HT1080 (cell line): ENCODE measurements at regions not wholly inside any gene's neighbourhood (a gene's known extent, or its start where the extent isn't known, plus 50 kb on each side); places are given as distances from the start of the nearest gene placed in this dataset.
"Not testable (repeated sequence)": the region's sequence is repeated elsewhere in the genome, so short reads cannot be mapped to it uniquely, and the experiment has no call there.

ENCODE experiments used
- DNase-seq: peaks from one replicate; pipeline ENCODE4 v3.0.0-alpha.2; 2015; ENCODE audit warnings: low read depth

- DNase-seq: no peak
Measured at GRCh38 chr9:84054341-84055010, 73.9 kb downstream of the RMI1 start.

GRCh38 chr9:84057662-84058061 is 77.1 kb downstream of the RMI1 start:
- no peak for DNase-seq

DNA sequence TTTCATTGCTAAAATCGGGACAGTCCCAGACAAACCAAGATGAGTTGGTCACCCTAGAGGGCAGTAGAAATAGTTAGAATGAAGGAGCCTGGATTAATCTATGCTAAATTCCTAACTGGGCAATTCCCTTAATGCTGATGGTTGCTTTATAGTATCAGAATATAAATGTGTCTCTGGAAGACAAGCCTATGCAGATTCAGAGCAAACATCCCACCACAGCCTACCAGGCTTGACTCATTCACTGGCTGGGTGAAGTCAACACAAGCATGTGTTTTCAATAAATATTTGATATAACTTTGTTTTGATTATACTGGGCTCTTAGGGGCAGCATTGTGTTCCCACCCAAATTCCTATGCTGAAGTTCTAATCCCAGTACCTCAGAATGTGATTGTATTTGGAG is 79.3 kb downstream of the RMI1 start:
- no peak for DNase-seq

DNA sequence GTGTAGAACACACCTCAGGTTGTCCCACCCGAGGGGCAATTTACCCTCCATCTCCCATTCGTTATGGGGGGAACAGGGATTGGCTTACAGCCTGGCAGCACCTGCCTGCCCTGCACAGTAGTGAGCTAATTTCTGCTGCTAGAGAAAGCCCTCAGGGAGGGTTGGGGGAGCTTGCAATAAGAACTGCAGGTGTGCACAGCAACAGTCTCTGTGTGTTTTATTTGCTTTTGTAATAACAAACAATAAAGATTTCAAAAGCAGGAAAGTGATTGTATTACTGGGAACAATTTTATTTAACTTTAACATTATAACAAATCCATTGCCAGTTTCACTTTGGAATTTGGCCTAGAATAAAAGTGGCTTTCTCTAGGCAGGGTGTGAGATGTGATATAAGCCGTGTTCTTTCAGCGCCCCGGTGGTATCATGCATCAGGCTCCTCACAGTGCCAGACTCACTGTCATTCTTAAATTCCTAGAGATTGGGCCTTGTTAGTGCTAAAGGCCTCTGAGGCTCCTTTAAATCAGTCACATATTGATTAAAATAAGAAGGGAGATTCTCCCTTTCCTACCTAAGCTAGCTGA is 81.1 kb downstream of the RMI1 start:
- DNase-seq: no peak

- peak; percentile 38 for DNase-seq
Measured at GRCh38 chr9:84062538-84062937, 81.9 kb downstream of the RMI1 start.

- no peak for DNase-seq
Measured at GRCh38 chr9:84067821-84068220, 87.2 kb downstream of the RMI1 start.

DNA sequence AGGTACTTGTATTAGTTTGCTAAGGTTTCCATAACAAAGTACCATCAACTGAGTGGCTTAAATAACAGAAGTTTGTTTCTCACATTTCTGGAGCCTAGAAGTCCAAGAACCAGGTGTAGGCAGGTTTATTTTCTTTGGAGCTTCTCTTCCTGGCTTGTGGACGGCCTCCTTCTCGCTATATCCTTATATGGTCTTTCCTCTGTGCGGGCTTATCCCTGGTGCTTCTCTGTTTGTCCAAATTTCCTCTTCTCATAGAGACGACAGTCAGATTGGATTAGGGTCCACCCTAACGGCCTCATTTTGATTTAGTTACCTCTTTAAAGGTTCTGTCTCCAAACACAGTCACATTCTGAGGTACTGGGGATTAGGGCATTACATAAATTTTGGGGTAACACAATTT is 88.3 kb downstream of the RMI1 start:
- no peak for DNase-seq

- peak; percentile 55 for DNase-seq
Measured at GRCh38 chr9:84070590-84070989, 90.0 kb downstream of the RMI1 start.

DNA sequence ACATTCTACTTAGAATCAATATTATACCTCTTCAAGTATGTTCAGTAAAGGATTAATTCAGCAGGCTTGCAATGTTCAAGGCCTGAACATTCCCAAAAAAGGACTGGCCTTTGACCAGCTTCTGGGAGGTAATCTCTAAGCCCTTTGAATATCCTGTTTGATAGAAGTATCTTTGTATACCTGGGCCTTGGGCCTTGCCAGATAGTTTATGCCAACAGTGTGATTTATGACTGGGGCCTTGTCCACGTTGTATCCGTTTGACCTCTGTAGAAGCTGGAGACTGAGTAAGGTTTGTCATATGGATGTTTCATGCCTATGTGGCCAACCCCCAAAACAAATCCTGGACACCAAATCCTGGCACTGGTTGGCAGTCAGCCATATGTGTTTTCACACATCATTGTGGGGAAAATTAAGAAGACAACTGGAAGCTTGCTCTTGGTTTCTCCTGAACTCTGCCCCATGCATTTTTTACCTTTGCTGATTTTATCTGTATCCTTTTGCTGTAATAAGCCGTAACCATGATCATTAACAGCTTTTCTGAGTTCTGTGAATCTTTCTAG is 92.1 kb downstream of the RMI1 start:
- DNase-seq: no peak

- DNase-seq: no peak
Measured at GRCh38 chr9:84075004-84075403, 94.4 kb downstream of the RMI1 start.

GRCh38 chr9:84076384-84076783 is 95.8 kb downstream of the RMI1 start:
- no peak for DNase-seq

DNA sequence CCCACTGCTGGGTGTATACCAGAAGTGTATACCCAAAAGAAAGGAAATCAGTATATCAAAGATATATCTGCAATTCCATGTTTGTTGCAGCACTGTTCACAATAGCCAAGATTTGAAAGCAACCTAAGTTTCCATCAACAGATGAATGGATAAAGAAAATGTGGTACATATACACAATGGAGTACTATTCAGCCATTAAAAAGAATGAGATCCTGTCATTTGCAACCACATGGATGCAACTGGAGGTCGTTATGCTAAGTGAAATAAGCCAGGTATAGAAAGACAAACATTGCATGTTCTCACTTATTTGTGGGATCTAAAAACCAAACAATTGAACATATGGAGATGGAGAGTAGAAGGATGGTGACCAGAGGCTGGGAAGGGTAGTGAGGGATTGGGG is 97.2 kb downstream of the RMI1 start:
- not testable (repeated sequence) for DNase-seq

- DNase-seq: no peak
Measured at GRCh38 chr9:84079994-84080393, 99.4 kb downstream of the RMI1 start.

DNA sequence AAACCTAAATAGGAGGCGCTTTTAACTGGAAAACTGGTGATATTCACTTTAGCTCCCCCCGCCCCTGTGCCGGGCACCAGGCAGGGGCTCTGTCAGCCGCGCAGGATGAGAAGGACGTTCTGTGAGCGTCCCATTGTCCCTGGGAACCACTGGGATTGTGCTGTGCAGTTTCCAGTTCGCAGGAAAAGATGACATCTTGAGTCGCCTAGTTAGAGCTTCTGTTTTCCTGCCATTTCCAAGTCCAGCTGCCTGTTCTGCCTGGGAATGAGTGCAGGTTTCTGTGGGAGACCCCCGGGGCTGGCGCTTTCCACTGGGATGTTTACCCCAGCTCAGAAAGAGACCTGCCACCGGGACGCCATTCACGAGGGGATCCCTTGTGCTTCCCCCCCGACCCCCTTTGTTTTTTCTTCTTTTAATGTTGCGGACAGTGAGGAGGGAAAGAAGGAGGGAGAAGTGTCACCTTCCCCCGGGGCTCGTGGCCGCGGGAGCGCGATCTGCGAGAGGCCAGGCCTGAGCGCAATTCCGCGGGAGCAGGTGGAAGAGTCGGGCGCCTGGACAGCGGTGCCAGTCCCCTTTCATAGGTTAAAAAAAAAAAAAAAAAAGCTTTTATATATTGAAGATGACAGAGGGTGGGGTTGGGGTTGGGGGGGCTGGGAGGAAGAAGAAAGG is 121.5 kb downstream of the RMI1 start:
- DNase-seq: no peak

- no peak for DNase-seq
Measured at GRCh38 chr9:84103651-84104377, 123.2 kb downstream of the RMI1 start.

DNA sequence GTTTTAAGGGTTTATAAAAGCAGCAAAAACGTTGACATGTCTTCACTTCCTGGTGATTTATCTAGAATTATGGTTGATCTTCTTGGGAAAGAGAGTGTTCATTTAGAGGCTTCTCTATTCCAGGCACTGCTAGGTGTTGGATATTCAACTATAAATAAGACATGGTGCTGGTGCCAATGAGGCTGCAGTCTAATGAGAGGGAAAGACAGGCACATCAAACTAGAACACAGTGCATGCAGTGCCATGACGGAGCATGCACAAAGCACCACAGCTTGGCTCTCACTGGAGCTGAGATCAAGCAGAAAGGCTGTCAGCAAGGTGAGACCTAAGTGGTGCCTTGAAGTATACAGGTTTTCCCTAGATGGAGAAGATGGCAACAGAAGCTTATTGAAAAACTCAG is 126.5 kb downstream of the RMI1 start:
- no peak for DNase-seq

DNA sequence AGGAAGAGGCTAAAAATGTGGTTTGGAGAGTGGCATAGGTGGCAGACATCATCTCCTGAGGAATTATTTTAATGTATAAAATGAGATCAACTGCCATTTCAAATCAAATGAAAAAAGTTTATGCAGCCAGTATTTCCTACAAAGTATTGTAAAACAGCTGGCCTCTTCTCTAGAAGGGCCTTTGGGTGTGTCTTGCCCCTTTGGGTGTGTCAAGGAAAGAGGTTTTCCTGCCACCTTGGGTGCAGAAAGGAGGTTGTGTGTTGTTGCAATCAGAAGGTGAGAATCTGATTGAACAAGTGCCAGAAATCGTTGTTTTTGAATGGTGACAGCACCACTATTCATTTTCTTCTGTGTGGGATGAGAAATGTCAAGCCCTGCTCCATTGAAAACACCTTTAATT is 127.4 kb downstream of the RMI1 start:
- no peak for DNase-seq

GRCh38 chr9:84111726-84112125 is 131.1 kb downstream of the RMI1 start:
- DNase-seq: peak; percentile 37

- DNase-seq: peak; percentile 26
Measured at GRCh38 chr9:84121991-84122523, 141.5 kb downstream of the RMI1 start.

GRCh38 chr9:84122572-84122971 is 142.0 kb downstream of the RMI1 start:
- DNase-seq: no peak

GRCh38 chr9:84123648-84124406 is 143.2 kb downstream of the RMI1 start:
- no peak for DNase-seq
